GM10248 (cell line): ENCODE measurements at regions not wholly inside any gene's neighbourhood (a gene's known extent, or its start where the extent isn't known, plus 50 kb on each side); places are given as distances from the start of the nearest gene placed in this dataset.

Experiments
- CTCF ChIA-PET: fragments of 300-600 bp; sonication (Branson Sonifier 250); formaldehyde crosslinking; extraction: SDS; loops from one replicate; lab custom pipeline; 2021; ENCODE audit warnings: antibody characterized with exemption; lab: Yijun Ruan, JAX
- POLR2A ChIA-PET: fragments of 350-650 bp; sonication (Branson Sonifier 250); formaldehyde crosslinking; extraction: SDS; loops from one replicate; lab custom pipeline; 2020; ENCODE audit warnings: antibody characterized with exemption; lab: Yijun Ruan, JAX
- DNase-seq: peaks from one replicate; pipeline ENCODE4 v3.0.0; 2012; ENCODE audit errors: extremely low spot score
- CTCF ChIP-seq: IDR thresholded peaks from 2 replicates; pipeline ENCODE4 v1.5.1; 2012; ENCODE audit warnings: mild to moderate bottlenecking, low read depth; ENCODE audit errors: extremely low read depth, missing control alignments, control extremely low read depth

- ChIA-PET POLR2A (no interaction called here), CTCF (interaction anchor here (1.0 to 2.7 kb wide), 2 partner anchors 12 to 23 kb away, joined by 3 to 12 read pairs; no protein-coding TSS in a partner anchor)
- no peak for TF ChIP-seq CTCF
- DNase-seq = no peak
These were observed 217.2 kb downstream of the BCAS1 start for GRCh38 chr20:53853111-53853713.

GRCh38 chr20:53852691-53853090, 217.7 kb downstream of the BCAS1 start:
- no peak for DNase-seq
- ChIA-PET POLR2A (no interaction called here), CTCF (interaction anchor here (1.0 to 2.7 kb wide), 3 partner anchors 12 to 77 kb away, joined by 3 to 12 read pairs (median 3); no protein-coding TSS in a partner anchor)
- TF ChIP-seq CTCF = no peak

GRCh38 chr20:53852014-53852413, 218.4 kb downstream of the BCAS1 start:
- ChIA-PET POLR2A (no interaction called here), CTCF (interaction anchor here (1.0 to 2.7 kb wide), 3 partner anchors 8 to 76 kb away, joined by 3 to 12 read pairs (median 4); no protein-coding TSS in a partner anchor)
- no peak for TF ChIP-seq CTCF
- no peak for DNase-seq

GRCh38 chr20:53850319-53850718, 220.1 kb downstream of the BCAS1 start:
- TF ChIP-seq CTCF = no peak
- ChIA-PET POLR2A (no interaction called here), CTCF (interaction anchor here (0.7 to 2.6 kb wide), 2 partner anchors 9 to 10 kb away, joined by 3 to 8 read pairs; no protein-coding TSS in a partner anchor)
- no peak for DNase-seq

GRCh38 chr20:53849471-53850059, 220.8 kb downstream of the BCAS1 start:
- CTCF ChIA-PET = interaction anchor here (0.7 to 2.6 kb wide), 2 partner anchors 9 to 10 kb away, joined by 3 to 8 read pairs; no protein-coding TSS in a partner anchor

More at GRCh38 chr20:53849471-53850059, 220.8 kb downstream of the BCAS1 start:
- no peak for DNase-seq
- TF ChIP-seq CTCF = no peak
- POLR2A ChIA-PET = no interaction called here
